Stomach (tissue), 8 donors: ENCODE measurements at regions not wholly inside any gene's neighbourhood (a gene's known extent, or its start where the extent isn't known, plus 50 kb on each side); places are given as distances from the start of the nearest gene placed in this dataset.

Source experiments
- DNase-seq, 2 donors: peaks; one replicate each; pipeline versions ENCODE4 v3.0.0 to v3.0.0-alpha.2; 2013 to 2019
- H3K27ac ChIP-seq, 5 donors: fragments of 200-600 bp in 4 of 5; sonication (generic) in 4 of 5; one replicate each; pipeline ENCODE4 v1.5.1; 2013 to 2019; ENCODE audit warnings: mild to moderate bottlenecking in 1 of 5, moderate library complexity in 1 of 5
- H3K27me3 ChIP-seq, 3 donors: fragments of 200-600 bp; sonication (generic); one replicate each; pipeline ENCODE4 v1.5.1; 2017 to 2019; ENCODE audit warnings: mixed run types in 1 of 3
- H3K36me3 ChIP-seq, 4 donors: fragments of 200-600 bp; sonication (generic); 1 replicate in 3 of 4; 2 replicates in 1 of 4; pipeline ENCODE4 v1.5.1; 2016 to 2019
- H3K4me1 ChIP-seq, 4 donors: fragments of 200-600 bp; sonication (generic); one replicate each; pipeline ENCODE4 v1.5.1; 2016 to 2019
- H3K4me3 ChIP-seq, 4 donors: fragments of 200-600 bp; sonication (generic) in 3 of 4; one replicate each; pipeline ENCODE4 v1.5.1; 2016 to 2019; ENCODE audit warnings: mild to moderate bottlenecking in 1 of 4
- H3K9me3 ChIP-seq, 4 donors: fragments of 200-600 bp; sonication (generic); one replicate each; pipeline ENCODE4 v1.5.1; 2016 to 2019
- EP300 ChIP-seq: sonication (generic); formaldehyde crosslinking; IDR thresholded peaks from one replicate; pipeline ENCODE4 v1.6.1; 2017; ENCODE audit warnings: antibody characterized with exemption
- POLR2A ChIP-seq, 4 donors: fragments of 450-650 bp; IDR thresholded peaks; one replicate each; pipeline ENCODE4 v1.6.1; 2016; ENCODE audit warnings: antibody characterized with exemption in 4 of 4, control low read depth in 2 of 4, mild to moderate bottlenecking in 1 of 4, moderate library complexity in 1 of 4
- POLR2AphosphoS5 ChIP-seq, 3 donors: sonication (generic); formaldehyde crosslinking; IDR thresholded peaks; one replicate each; pipeline ENCODE4 v1.6.1; 2016; ENCODE audit warnings: antibody characterized with exemption in 3 of 3
- WGBS, 5 donors: extraction: QIAGEN DNeasy Blood & Tissue Kit in 3 of 5; methylation state at CpG; one replicate each; pipeline versions ENCODE4 v1.1.5 to v1.1.7; 2013 to 2018; 5-methylcytosine and 5-hydroxymethylcytosine counted together
- intact Hi-C: fragments of 100-400 bp; cut with DNase I; formaldehyde crosslinking; loops from one replicate; pipeline ENCODE4 v1.15.1; 2023; ENCODE audit warnings: low total_unique reads
- TF ChIP-seq, protein P1 (sequence below), 7 experiments: fragments of 450-650 bp in 4 of 7; fragments of 200-600 bp in 3 of 7; sonication (generic) in 3 of 7; IDR thresholded peaks; one replicate each; pipeline ENCODE4 v1.5.1; 2016 to 2019; ENCODE audit warnings: antibody characterized with exemption in 7 of 7, control low read depth in 2 of 7, mild to moderate bottlenecking in 1 of 7
- donor health status: healthy with polysubstance abuse.
- donor health status: Bipolar disorder and iron deficiency.
- donor health status: healthy.

DNA sequence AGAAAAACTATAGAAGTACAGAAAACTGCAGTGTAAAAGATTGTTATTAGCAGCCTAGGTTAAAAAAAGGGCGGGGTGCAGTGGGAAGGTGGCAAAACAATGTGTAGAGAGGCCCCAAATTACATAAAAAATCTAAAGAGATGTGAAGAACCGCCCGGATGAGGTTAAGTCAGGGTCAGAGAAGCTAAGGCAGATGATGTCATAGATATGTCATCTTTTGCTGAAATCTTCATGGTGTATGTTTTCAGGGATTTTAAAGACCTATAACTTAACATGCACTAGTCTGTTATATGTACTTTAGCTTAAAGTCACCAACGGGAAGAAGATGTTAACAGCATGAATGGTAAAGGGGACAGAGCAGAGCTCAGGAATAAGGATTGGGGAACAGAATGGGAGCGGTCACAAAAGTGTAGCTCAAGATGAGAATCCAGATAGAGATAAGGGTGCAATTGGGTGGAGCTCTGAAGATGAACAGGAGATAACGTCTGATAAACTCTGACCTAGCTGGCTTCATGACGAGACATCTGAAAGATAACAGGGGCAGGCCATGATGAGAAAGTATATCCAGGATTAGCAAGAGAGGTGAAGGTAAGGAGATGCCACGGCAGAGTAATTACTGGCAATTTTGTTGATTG, 83.4 kb downstream of the TFAP2A start:
- Histone ChIP-seq H3K9me3 (no peaks in the 10 kb centered on the region), H3K4me1 (no peaks in the 10 kb centered on the region), H3K27ac (no peak overlapping the region), H3K36me3 (no peaks in the 10 kb centered on the region), H3K4me3 (no peak overlapping the region), H3K27me3 (no peaks in the 10 kb centered on the region)
- intact Hi-C loops, result no loop called here
- WGBS, 5 donors, result 54 to 63% (median 60%) methylated on average over 8 of the region's 8 CpGs
- no peak for DNase-seq
- TF ChIP-seq EP300, result no peak
- TF ChIP-seq, protein P1, sequence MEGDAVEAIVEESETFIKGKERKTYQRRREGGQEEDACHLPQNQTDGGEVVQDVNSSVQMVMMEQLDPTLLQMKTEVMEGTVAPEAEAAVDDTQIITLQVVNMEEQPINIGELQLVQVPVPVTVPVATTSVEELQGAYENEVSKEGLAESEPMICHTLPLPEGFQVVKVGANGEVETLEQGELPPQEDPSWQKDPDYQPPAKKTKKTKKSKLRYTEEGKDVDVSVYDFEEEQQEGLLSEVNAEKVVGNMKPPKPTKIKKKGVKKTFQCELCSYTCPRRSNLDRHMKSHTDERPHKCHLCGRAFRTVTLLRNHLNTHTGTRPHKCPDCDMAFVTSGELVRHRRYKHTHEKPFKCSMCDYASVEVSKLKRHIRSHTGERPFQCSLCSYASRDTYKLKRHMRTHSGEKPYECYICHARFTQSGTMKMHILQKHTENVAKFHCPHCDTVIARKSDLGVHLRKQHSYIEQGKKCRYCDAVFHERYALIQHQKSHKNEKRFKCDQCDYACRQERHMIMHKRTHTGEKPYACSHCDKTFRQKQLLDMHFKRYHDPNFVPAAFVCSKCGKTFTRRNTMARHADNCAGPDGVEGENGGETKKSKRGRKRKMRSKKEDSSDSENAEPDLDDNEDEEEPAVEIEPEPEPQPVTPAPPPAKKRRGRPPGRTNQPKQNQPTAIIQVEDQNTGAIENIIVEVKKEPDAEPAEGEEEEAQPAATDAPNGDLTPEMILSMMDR (IDR thresholded peaks at IDR 0.05), result no peak
- no peak for TF ChIP-seq POLR2A (IDR thresholded peaks at IDR 0.05)
- TF ChIP-seq POLR2AphosphoS5 (IDR thresholded peaks at IDR 0.05), result no peak

DNA sequence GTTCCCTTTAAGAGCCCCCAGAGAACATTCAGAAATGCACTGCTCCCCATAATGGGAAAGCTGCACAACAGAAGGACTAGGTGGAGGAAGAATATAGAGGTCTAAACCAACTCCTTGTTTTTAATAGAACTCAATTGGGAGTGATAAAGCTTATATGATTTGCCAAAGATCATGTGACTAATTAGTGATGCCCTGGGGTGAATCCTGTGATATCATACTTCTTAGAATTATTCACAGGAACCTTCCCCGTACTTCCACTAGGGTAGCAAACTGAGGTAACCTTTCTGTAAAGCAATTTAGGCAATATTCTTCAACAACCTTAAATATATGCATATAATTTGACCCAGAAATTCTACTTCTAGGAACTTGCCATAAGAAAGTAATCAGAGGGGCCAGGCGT, 84.4 kb downstream of the TFAP2A start:
- intact Hi-C loops, result no loop called here
- Histone ChIP-seq H3K9me3 (no peaks in the 10 kb centered on the region), H3K27me3 (no peaks in the 10 kb centered on the region), H3K27ac (no peak overlapping the region), H3K4me1 (no peaks in the 10 kb centered on the region), H3K4me3 (no peak overlapping the region), H3K36me3 (no peaks in the 10 kb centered on the region)
- 72 to 90% (median 78%) methylated on average over 2 of the region's 2 CpGs for WGBS, 5 donors
- no peak for TF ChIP-seq EP300
- TF ChIP-seq, protein P1 (IDR thresholded peaks at IDR 0.05), result no peak
- TF ChIP-seq POLR2A (IDR thresholded peaks at IDR 0.05), result no peak
- TF ChIP-seq POLR2AphosphoS5 (IDR thresholded peaks at IDR 0.05), result no peak
- DNase-seq, result no peak

DNA sequence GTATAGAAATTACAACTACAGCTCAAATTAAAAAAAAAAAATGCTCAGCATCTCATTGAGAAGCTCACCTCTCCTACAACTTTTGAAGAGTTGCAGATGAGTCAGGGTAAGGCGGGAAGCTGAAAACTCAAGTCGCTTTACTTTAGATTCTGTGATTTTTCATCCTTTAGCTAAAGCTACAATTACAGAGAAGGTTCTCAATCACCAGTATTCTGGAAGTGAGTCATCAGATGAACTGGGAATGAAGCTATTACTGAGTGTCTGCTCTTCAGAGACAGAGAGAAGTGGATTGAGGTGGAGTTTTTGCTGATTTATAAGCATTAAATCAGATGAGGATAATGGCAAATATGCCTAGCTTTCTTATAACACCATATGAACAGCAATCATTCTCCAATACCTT, 91.9 kb downstream of the TFAP2A start:
- no peaks in the 10 kb centered on the region for H3K4me1 ChIP-seq
- H3K27me3 ChIP-seq, result peaks cover 0 to 2% (median 0%) of the 10 kb centered on the region in 3 donors
- 85 to 95% (median 87%) methylated on average over 2 of the region's 2 CpGs for whole genome bisulfite sequencing, 5 donors
- H3K4me3 ChIP-seq, result no peak overlapping the region
- TF ChIP-seq EP300 (no peak), POLR2AphosphoS5 (IDR thresholded peaks at IDR 0.05) (no peak), POLR2A (IDR thresholded peaks at IDR 0.05) (no peak)
- TF ChIP-seq, protein P1 (IDR thresholded peaks at IDR 0.05), result no peak
- H3K9me3 ChIP-seq, result no peaks in the 10 kb centered on the region
- no peak for DNase-seq
- intact Hi-C loops, result no loop called here
- no peaks in the 10 kb centered on the region for H3K36me3 ChIP-seq
- no peak overlapping the region for H3K27ac ChIP-seq

DNA sequence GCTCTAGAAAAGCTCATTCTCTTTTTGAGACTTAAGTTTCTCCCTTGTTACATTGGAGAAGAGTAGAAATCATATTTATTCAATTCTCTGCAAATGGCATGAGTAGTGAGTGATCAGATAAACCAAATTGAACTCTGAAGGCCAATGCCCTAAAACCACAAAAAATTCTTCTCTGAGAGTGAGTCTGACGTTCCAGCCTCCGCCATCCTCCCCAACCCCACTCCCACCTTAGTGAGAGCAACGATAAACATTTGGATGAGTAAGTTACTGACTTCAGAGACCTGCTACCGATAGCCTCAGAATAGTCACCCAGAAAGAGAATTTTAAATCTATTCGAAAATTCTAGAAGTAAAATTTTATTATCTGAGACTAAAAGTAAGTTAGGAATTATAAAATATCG, 94.6 kb downstream of the TFAP2A start:
- WGBS, 5 donors, result 71 to 86% (median 79%) methylated on average over 6 of the region's 6 CpGs
- Histone ChIP-seq H3K27ac (no peak overlapping the region), H3K9me3 (no peaks in the 10 kb centered on the region), H3K4me3 (no peak overlapping the region), H3K4me1 (peaks cover 0 to 5% (median 0%) of the 10 kb centered on the region in 4 donors), H3K27me3 (peaks cover 0 to 11% (median 0%) of the 10 kb centered on the region in 3 donors), H3K36me3 (no peaks in the 10 kb centered on the region)
- TF ChIP-seq, protein P1 (IDR thresholded peaks at IDR 0.05), result no peak
- TF ChIP-seq POLR2A (IDR thresholded peaks at IDR 0.05) (no peak), POLR2AphosphoS5 (IDR thresholded peaks at IDR 0.05) (no peak), EP300 (no peak)
- intact Hi-C loops, result no loop called here
- no peak for DNase-seq
